GM19463 (cell line): ENCODE measurements at regions not wholly inside any gene's neighbourhood (a gene's known extent, or its start where the extent isn't known, plus 50 kb on each side); places are given as distances from the start of the nearest gene placed in this dataset.
"Not testable (repeated sequence)": the region's sequence is repeated elsewhere in the genome, so short reads cannot be mapped to it uniquely, and the experiment has no call there.

Experiments
- ATAC-seq: cut with Tn5 transposase; IDR thresholded peaks from one replicate; pipeline ENCODE4 v1.9.1; 2021; ENCODE audit warnings: mild to moderate bottlenecking, moderate library complexity; ENCODE audit not compliant: unreplicated experiment

- ATAC-seq, result no peak
Observed at GRCh38 chr17:77288115-77288619, 147.4 kb downstream of the SEC14L1 start.

- ATAC-seq, result not testable (repeated sequence)
Observed at GRCh38 chr17:77290759-77291558, 150.2 kb downstream of the SEC14L1 start.

GRCh38 chr17:77291591-77292386, 151.0 kb downstream of the SEC14L1 start:
- no peak for ATAC-seq

GRCh38 chr17:77294761-77295160, 154.0 kb downstream of the SEC14L1 start:
- no peak for ATAC-seq

- no peak for ATAC-seq
Observed at GRCh38 chr17:77295241-77295853, 154.6 kb downstream of the SEC14L1 start.

GRCh38 chr17:77296769-77297409, 156.1 kb downstream of the SEC14L1 start:
- ATAC-seq, result no peak

- ATAC-seq, result no peak
Observed at GRCh38 chr17:77297693-77298666, 157.2 kb downstream of the SEC14L1 start.

GRCh38 chr17:77298811-77299210, 158.0 kb downstream of the SEC14L1 start:
- ATAC-seq, result no peak

- ATAC-seq, result no peak
Observed at GRCh38 chr17:77299256-77300015, 158.7 kb downstream of the SEC14L1 start.

- ATAC-seq, result no peak
Observed at GRCh38 chr17:77300016-77300686, 159.4 kb downstream of the SEC14L1 start.

GRCh38 chr17:77301694-77302266, 161.0 kb downstream of the SEC14L1 start:
- no peak for ATAC-seq

GRCh38 chr17:77302682-77303081, 161.9 kb downstream of the SEC14L1 start:
- no peak for ATAC-seq

- ATAC-seq, result no peak
Observed at GRCh38 chr17:77303620-77304019, 162.9 kb downstream of the SEC14L1 start.

- ATAC-seq, result no peak
Observed at GRCh38 chr17:77304051-77304745, 163.4 kb downstream of the SEC14L1 start.

GRCh38 chr17:77304746-77305473, 164.1 kb downstream of the SEC14L1 start:
- ATAC-seq, result no peak

GRCh38 chr17:77306048-77306789, 165.4 kb downstream of the SEC14L1 start:
- no peak for ATAC-seq
